ENCODE measurements at regions not wholly inside any gene's neighbourhood (a gene's known extent, or its start where the extent isn't known, plus 50 kb on each side); places are given as distances from the start of the nearest gene placed in this dataset.

- H3K4me1 ChIP-seq (ENCODE audit: control insufficient read depth, extremely low read depth, insufficient read depth, low read length) = no peaks in the 10 kb centered on the region
- TF ChIP-seq EZH2 (IDR thresholded peaks at IDR 0.05; ENCODE audit: low read length, missing control alignments) = no peak
- TF ChIP-seq, protein P1, sequence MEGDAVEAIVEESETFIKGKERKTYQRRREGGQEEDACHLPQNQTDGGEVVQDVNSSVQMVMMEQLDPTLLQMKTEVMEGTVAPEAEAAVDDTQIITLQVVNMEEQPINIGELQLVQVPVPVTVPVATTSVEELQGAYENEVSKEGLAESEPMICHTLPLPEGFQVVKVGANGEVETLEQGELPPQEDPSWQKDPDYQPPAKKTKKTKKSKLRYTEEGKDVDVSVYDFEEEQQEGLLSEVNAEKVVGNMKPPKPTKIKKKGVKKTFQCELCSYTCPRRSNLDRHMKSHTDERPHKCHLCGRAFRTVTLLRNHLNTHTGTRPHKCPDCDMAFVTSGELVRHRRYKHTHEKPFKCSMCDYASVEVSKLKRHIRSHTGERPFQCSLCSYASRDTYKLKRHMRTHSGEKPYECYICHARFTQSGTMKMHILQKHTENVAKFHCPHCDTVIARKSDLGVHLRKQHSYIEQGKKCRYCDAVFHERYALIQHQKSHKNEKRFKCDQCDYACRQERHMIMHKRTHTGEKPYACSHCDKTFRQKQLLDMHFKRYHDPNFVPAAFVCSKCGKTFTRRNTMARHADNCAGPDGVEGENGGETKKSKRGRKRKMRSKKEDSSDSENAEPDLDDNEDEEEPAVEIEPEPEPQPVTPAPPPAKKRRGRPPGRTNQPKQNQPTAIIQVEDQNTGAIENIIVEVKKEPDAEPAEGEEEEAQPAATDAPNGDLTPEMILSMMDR (conservative IDR thresholded peaks at IDR 0.05 in 1 of 2, IDR thresholded peaks at IDR 0.05 in 1 of 2; ENCODE audit: low read depth in 1 of 2, low read length in 2 of 2) = no peak
- H2AFZ ChIP-seq (ENCODE audit: low read length) = no peak overlapping the region
- H3K27ac ChIP-seq (ENCODE audit: insufficient read depth, low read length) = no peak overlapping the region
- H3K27me3 ChIP-seq (ENCODE audit: control insufficient read depth, insufficient read depth, low read length) = no peaks in the 10 kb centered on the region
- DNase-seq (ENCODE audit: low read depth in 2 of 2) = no peak
- no peak overlapping the region for H3K4me3 ChIP-seq (replicated peaks in 1 of 4; ENCODE audit: control extremely low read depth in 1 of 4, insufficient read depth in 1 of 4, low read depth in 3 of 4, low read length in 4 of 4)
- H3K9me3 ChIP-seq (ENCODE audit: control insufficient read depth, insufficient read depth, low read depth, low read length) = no peaks in the 10 kb centered on the region
- H3K4me2 ChIP-seq (ENCODE audit: extremely low read depth, insufficient read depth, low read length) = no peak overlapping the region
- no peaks in the 10 kb centered on the region for H3K36me3 ChIP-seq (ENCODE audit: control insufficient read depth, insufficient read depth, low read length)
- H3K79me2 ChIP-seq (ENCODE audit: control insufficient read depth, insufficient read depth, low read length) = no peaks in the 10 kb centered on the region
- no peak overlapping the region for H3K9ac ChIP-seq (ENCODE audit: insufficient read depth, low read length)
- H4K20me1 ChIP-seq (ENCODE audit: control insufficient read depth, extremely low read depth, insufficient read depth, low read length) = no peaks in the 10 kb centered on the region
Measured at GRCh38 chr1:58305622-58306021, 240.9 kb downstream of the OMA1 start.

GRCh38 chr1:58304346-58304975 lies 242.1 kb downstream of the OMA1 start:
- H3K4me3 ChIP-seq (replicated peaks in 1 of 4; ENCODE audit: control extremely low read depth in 1 of 4, insufficient read depth in 1 of 4, low read depth in 3 of 4, low read length in 4 of 4) = no peak overlapping the region
- H3K9ac ChIP-seq (ENCODE audit: insufficient read depth, low read length) = no peak overlapping the region
- H3K79me2 ChIP-seq (ENCODE audit: control insufficient read depth, insufficient read depth, low read length) = no peaks in the 10 kb centered on the region
- H3K27me3 ChIP-seq (ENCODE audit: control insufficient read depth, insufficient read depth, low read length) = no peaks in the 10 kb centered on the region
- no peak for TF ChIP-seq EZH2 (IDR thresholded peaks at IDR 0.05; ENCODE audit: low read length, missing control alignments)
- TF ChIP-seq, protein P1 (conservative IDR thresholded peaks at IDR 0.05 in 1 of 2, IDR thresholded peaks at IDR 0.05 in 1 of 2; ENCODE audit: low read depth in 1 of 2, low read length in 2 of 2) = no peak
- H3K36me3 ChIP-seq (ENCODE audit: control insufficient read depth, insufficient read depth, low read length) = no peaks in the 10 kb centered on the region
- no peak overlapping the region for H2AFZ ChIP-seq (ENCODE audit: low read length)
- DNase-seq (ENCODE audit: low read depth in 2 of 2) = no peak
- H3K9me3 ChIP-seq (ENCODE audit: control insufficient read depth, insufficient read depth, low read depth, low read length) = no peaks in the 10 kb centered on the region
- H3K27ac ChIP-seq (ENCODE audit: insufficient read depth, low read length) = no peak overlapping the region
- no peaks in the 10 kb centered on the region for H3K4me1 ChIP-seq (ENCODE audit: control insufficient read depth, extremely low read depth, insufficient read depth, low read length)
- no peak overlapping the region for H3K4me2 ChIP-seq (ENCODE audit: extremely low read depth, insufficient read depth, low read length)
- H4K20me1 ChIP-seq (ENCODE audit: control insufficient read depth, extremely low read depth, insufficient read depth, low read length) = no peaks in the 10 kb centered on the region

DNA sequence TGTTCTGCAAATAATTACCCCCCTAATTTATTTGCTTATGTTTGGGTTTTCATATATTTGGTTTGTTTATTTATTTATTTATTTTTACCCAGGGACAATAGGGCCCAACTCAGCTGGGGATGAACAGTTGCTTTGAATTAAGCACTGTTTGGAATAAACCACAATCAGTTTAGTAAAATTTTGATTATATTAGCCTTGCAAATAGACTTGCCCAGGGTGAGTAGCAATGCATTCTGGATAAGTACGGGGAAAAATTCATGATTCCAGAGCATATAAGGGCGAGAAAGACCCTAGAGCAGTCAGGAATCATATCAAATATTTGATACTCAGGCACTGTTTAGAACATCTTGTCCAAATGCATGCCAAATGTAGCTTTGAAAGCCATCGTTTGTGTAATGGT lies 242.7 kb downstream of the OMA1 start:
- Histone ChIP-seq H2AFZ (ENCODE audit: low read length) (no peak overlapping the region), H4K20me1 (ENCODE audit: control insufficient read depth, extremely low read depth, insufficient read depth, low read length) (no peaks in the 10 kb centered on the region), H3K9me3 (ENCODE audit: control insufficient read depth, insufficient read depth, low read depth, low read length) (no peaks in the 10 kb centered on the region), H3K79me2 (ENCODE audit: control insufficient read depth, insufficient read depth, low read length) (no peaks in the 10 kb centered on the region), H3K36me3 (ENCODE audit: control insufficient read depth, insufficient read depth, low read length) (no peaks in the 10 kb centered on the region), H3K4me3 (replicated peaks in 1 of 4; ENCODE audit: control extremely low read depth in 1 of 4, insufficient read depth in 1 of 4, low read depth in 3 of 4, low read length in 4 of 4) (no peak overlapping the region), H3K4me1 (ENCODE audit: control insufficient read depth, extremely low read depth, insufficient read depth, low read length) (no peaks in the 10 kb centered on the region), H3K4me2 (ENCODE audit: extremely low read depth, insufficient read depth, low read length) (no peak overlapping the region), H3K27me3 (ENCODE audit: control insufficient read depth, insufficient read depth, low read length) (no peaks in the 10 kb centered on the region), H3K9ac (ENCODE audit: insufficient read depth, low read length) (no peak overlapping the region), H3K27ac (ENCODE audit: insufficient read depth, low read length) (no peak overlapping the region)
- no peak for DNase-seq (ENCODE audit: low read depth in 2 of 2)
- no peak for TF ChIP-seq EZH2 (IDR thresholded peaks at IDR 0.05; ENCODE audit: low read length, missing control alignments)
- TF ChIP-seq, protein P1 (conservative IDR thresholded peaks at IDR 0.05 in 1 of 2, IDR thresholded peaks at IDR 0.05 in 1 of 2; ENCODE audit: low read depth in 1 of 2, low read length in 2 of 2) = no peak
